Memory B cell (primary cell): ENCODE measurements at regions not wholly inside any gene's neighbourhood (a gene's known extent, or its start where the extent isn't known, plus 50 kb on each side); places are given as distances from the start of the nearest gene placed in this dataset.

Experiments
- ATAC-seq: fragments of 150-1000 bp; cut with Tn5 transposase; 2 replicates; pipeline ENCODE4 v1.10.0; 2021; ENCODE audit warnings: low read depth, mild to moderate bottlenecking, moderate library complexity
- DNase-seq, 2 donors: peaks; one replicate each; pipeline ENCODE4 v3.0.0; 2022; ENCODE audit warnings: low spot score in 2 of 2
- H3K27ac Mint-ChIP-seq: one replicate; pipeline ENCODE4 v1.8.0; 2022; ENCODE audit warnings: mild to moderate bottlenecking, moderate library complexity, mixed read lengths
- H3K27me3 Mint-ChIP-seq: one replicate; pipeline ENCODE4 v1.8.0; 2022; ENCODE audit warnings: mixed read lengths
- H3K36me3 Mint-ChIP-seq: one replicate; pipeline ENCODE4 v1.8.0; 2022; ENCODE audit warnings: mild to moderate bottlenecking, mixed read lengths
- H3K4me1 Mint-ChIP-seq: one replicate; pipeline ENCODE4 v1.8.0; 2022; ENCODE audit warnings: mixed read lengths
- H3K4me3 Mint-ChIP-seq: one replicate; pipeline ENCODE4 v1.8.0; 2022; ENCODE audit warnings: mild to moderate bottlenecking, moderate library complexity, mixed read lengths
- H3K9me3 Mint-ChIP-seq: one replicate; pipeline ENCODE4 v1.8.0; 2022; ENCODE audit warnings: mixed read lengths

- ATAC-seq (no peak), DNase-seq (no peak)
- Mint-ChIP-seq H3K9me3 (no peaks in the 10 kb centered on the region), H3K4me3 (no peak overlapping the region), H3K27me3 (no peaks in the 10 kb centered on the region), H3K27ac (no peak overlapping the region), H3K4me1 (no peaks in the 10 kb centered on the region), H3K36me3 (no peaks in the 10 kb centered on the region)
Observed at GRCh38 chr4:66640233-66640990, 904.9 kb downstream of the CENPC start.

GRCh38 chr4:66639361-66639760 lies 905.9 kb downstream of the CENPC start:
- Mint-ChIP-seq H3K36me3 (no peaks in the 10 kb centered on the region), H3K4me1 (no peaks in the 10 kb centered on the region), H3K27ac (no peak overlapping the region), H3K27me3 (no peaks in the 10 kb centered on the region), H3K9me3 (no peaks in the 10 kb centered on the region), H3K4me3 (no peak overlapping the region)
- DNase-seq (no peak), ATAC-seq (no peak)

GRCh38 chr4:66636349-66636748 lies 909.0 kb downstream of the CENPC start:
- Mint-ChIP-seq H3K4me1 (no peaks in the 10 kb centered on the region), H3K36me3 (no peaks in the 10 kb centered on the region), H3K27ac (no peak overlapping the region), H3K4me3 (no peak overlapping the region), H3K9me3 (no peaks in the 10 kb centered on the region), H3K27me3 (no peaks in the 10 kb centered on the region)
- no peak for DNase-seq
- no peak for ATAC-seq

- ATAC-seq (no peak), DNase-seq (no peak)
- H3K27me3 Mint-ChIP-seq: no peaks in the 10 kb centered on the region
- no peaks in the 10 kb centered on the region for H3K9me3 Mint-ChIP-seq
- H3K36me3 Mint-ChIP-seq: no peaks in the 10 kb centered on the region
- no peaks in the 10 kb centered on the region for H3K4me1 Mint-ChIP-seq
- no peak overlapping the region for H3K4me3 Mint-ChIP-seq
- no peak overlapping the region for H3K27ac Mint-ChIP-seq
Observed at GRCh38 chr4:66633477-66633876, 911.8 kb downstream of the CENPC start.

GRCh38 chr4:66629927-66630326 lies 915.4 kb downstream of the CENPC start:
- no peak overlapping the region for H3K27ac Mint-ChIP-seq
- DNase-seq: no peak
- no peaks in the 10 kb centered on the region for H3K9me3 Mint-ChIP-seq
- no peaks in the 10 kb centered on the region for H3K36me3 Mint-ChIP-seq
- H3K27me3 Mint-ChIP-seq: no peaks in the 10 kb centered on the region
- no peak for ATAC-seq
- H3K4me3 Mint-ChIP-seq: no peak overlapping the region
- no peaks in the 10 kb centered on the region for H3K4me1 Mint-ChIP-seq

- no peaks in the 10 kb centered on the region for H3K27me3 Mint-ChIP-seq
- no peak overlapping the region for H3K27ac Mint-ChIP-seq
- no peaks in the 10 kb centered on the region for H3K4me1 Mint-ChIP-seq
- ATAC-seq (no peak), DNase-seq (no peak)
- H3K36me3 Mint-ChIP-seq: no peaks in the 10 kb centered on the region
- no peak overlapping the region for H3K4me3 Mint-ChIP-seq
- H3K9me3 Mint-ChIP-seq: peaks cover 2% of the 10 kb centered on the region
Observed at GRCh38 chr4:66628146-66628545, 917.2 kb downstream of the CENPC start.

GRCh38 chr4:66625480-66625879 lies 919.8 kb downstream of the CENPC start:
- no peaks in the 10 kb centered on the region for H3K4me1 Mint-ChIP-seq
- H3K27ac Mint-ChIP-seq: no peak overlapping the region
- H3K4me3 Mint-ChIP-seq: no peak overlapping the region
- no peaks in the 10 kb centered on the region for H3K27me3 Mint-ChIP-seq
- no peaks in the 10 kb centered on the region for H3K36me3 Mint-ChIP-seq
- peaks cover 2% of the 10 kb centered on the region for H3K9me3 Mint-ChIP-seq
- DNase-seq (no peak), ATAC-seq (no peak)

GRCh38 chr4:66613591-66613990 lies 931.7 kb downstream of the CENPC start:
- no peaks in the 10 kb centered on the region for H3K27me3 Mint-ChIP-seq
- no peaks in the 10 kb centered on the region for H3K4me1 Mint-ChIP-seq
- no peak overlapping the region for H3K27ac Mint-ChIP-seq
- H3K36me3 Mint-ChIP-seq: no peaks in the 10 kb centered on the region
- H3K4me3 Mint-ChIP-seq: no peak overlapping the region
- ATAC-seq (no peak), DNase-seq (no peak)
- H3K9me3 Mint-ChIP-seq: peaks cover 13% of the 10 kb centered on the region

GRCh38 chr4:66609014-66609413 lies 936.3 kb downstream of the CENPC start:
- no peak for DNase-seq
- H3K27ac Mint-ChIP-seq: no peak overlapping the region
- no peaks in the 10 kb centered on the region for H3K4me1 Mint-ChIP-seq
- no peaks in the 10 kb centered on the region for H3K36me3 Mint-ChIP-seq
- H3K4me3 Mint-ChIP-seq: no peak overlapping the region
- no peaks in the 10 kb centered on the region for H3K27me3 Mint-ChIP-seq
- ATAC-seq: no peak
- peaks cover 6% of the 10 kb centered on the region for H3K9me3 Mint-ChIP-seq

GRCh38 chr4:66606908-66607307 lies 936.6 kb upstream of the EPHA5 start:
- Mint-ChIP-seq H3K4me3 (no peak overlapping the region), H3K4me1 (no peaks in the 10 kb centered on the region), H3K9me3 (peaks cover 2% of the 10 kb centered on the region), H3K27ac (no peak overlapping the region), H3K27me3 (no peaks in the 10 kb centered on the region), H3K36me3 (no peaks in the 10 kb centered on the region)
- no peak for DNase-seq
- ATAC-seq: no peak

- Mint-ChIP-seq H3K4me1 (no peaks in the 10 kb centered on the region), H3K27me3 (no peaks in the 10 kb centered on the region), H3K27ac (no peak overlapping the region), H3K4me3 (no peak overlapping the region), H3K9me3 (peaks cover 2% of the 10 kb centered on the region), H3K36me3 (no peaks in the 10 kb centered on the region)
- ATAC-seq: no peak
- no peak for DNase-seq
Observed at GRCh38 chr4:66606215-66606614, 935.9 kb upstream of the EPHA5 start.

- H3K36me3 Mint-ChIP-seq: no peaks in the 10 kb centered on the region
- DNase-seq (no peak), ATAC-seq (no peak)
- H3K27me3 Mint-ChIP-seq: no peaks in the 10 kb centered on the region
- no peaks in the 10 kb centered on the region for H3K4me1 Mint-ChIP-seq
- peaks cover 2% of the 10 kb centered on the region for H3K9me3 Mint-ChIP-seq
- H3K27ac Mint-ChIP-seq: no peak overlapping the region
- no peak overlapping the region for H3K4me3 Mint-ChIP-seq
Observed at GRCh38 chr4:66604192-66604591, 933.9 kb upstream of the EPHA5 start.

- DNase-seq (no peak), ATAC-seq (no peak)
- H3K27ac Mint-ChIP-seq: no peak overlapping the region
- H3K9me3 Mint-ChIP-seq: peaks cover 3% of the 10 kb centered on the region
- no peak overlapping the region for H3K4me3 Mint-ChIP-seq
- H3K27me3 Mint-ChIP-seq: no peaks in the 10 kb centered on the region
- no peaks in the 10 kb centered on the region for H3K36me3 Mint-ChIP-seq
- no peaks in the 10 kb centered on the region for H3K4me1 Mint-ChIP-seq
Observed at GRCh38 chr4:66602622-66603021, 932.3 kb upstream of the EPHA5 start.

GRCh38 chr4:66591968-66592367 lies 921.7 kb upstream of the EPHA5 start:
- no peak for DNase-seq
- Mint-ChIP-seq H3K27me3 (no peaks in the 10 kb centered on the region), H3K4me3 (no peak overlapping the region), H3K27ac (no peak overlapping the region), H3K9me3 (no peaks in the 10 kb centered on the region), H3K4me1 (no peaks in the 10 kb centered on the region), H3K36me3 (no peaks in the 10 kb centered on the region)
- no peak for ATAC-seq

GRCh38 chr4:66590488-66591215 lies 920.4 kb upstream of the EPHA5 start:
- no peaks in the 10 kb centered on the region for H3K4me1 Mint-ChIP-seq
- no peak overlapping the region for H3K4me3 Mint-ChIP-seq
- no peaks in the 10 kb centered on the region for H3K36me3 Mint-ChIP-seq
- ATAC-seq (no peak), DNase-seq (no peak)
- H3K27me3 Mint-ChIP-seq: no peaks in the 10 kb centered on the region
- no peaks in the 10 kb centered on the region for H3K9me3 Mint-ChIP-seq
- H3K27ac Mint-ChIP-seq: no peak overlapping the region
